Panc1 (cell line): ENCODE measurements at regions not wholly inside any gene's neighbourhood (a gene's known extent, or its start where the extent isn't known, plus 50 kb on each side); places are given as distances from the start of the nearest gene placed in this dataset.

Experiments
- ATAC-seq: fragments of 200-7000 bp; cut with Tn5 transposase; 2 replicates; pipeline ENCODE4 v1.9.1; 2020; ENCODE audit warnings: mild to moderate bottlenecking, moderate library complexity
- BruUV-seq: library from RNA; stranded (reverse); fragments of 400-500 nt; replicated peaks from 2 replicates; lab custom pipeline; 2021; lab: Mats Ljungman, UMichigan
- CTCF ChIA-PET: fragments of 300-600 bp; sonication (Branson Sonifier 250); formaldehyde crosslinking; loops from one replicate; lab custom pipeline; 2022; ENCODE audit warnings: antibody characterized with exemption; lab: Charles Lee
- POLR2A ChIA-PET: fragments of 300-600 bp; sonication (Branson Sonifier 250); formaldehyde crosslinking; loops from one replicate; lab custom pipeline; 2022; ENCODE audit warnings: antibody characterized with exemption; lab: Charles Lee
- DNase-seq: peaks from one replicate; pipeline ENCODE4 v3.0.0-alpha.2; 2010; ENCODE audit warnings: low read depth, low spot score
- H3K27ac ChIP-seq: 2 replicates; pipeline ENCODE4 v1.5.1; 2011; ENCODE audit warnings: mild to moderate bottlenecking, low read length, inconsistent platforms
- H3K27me3 ChIP-seq: fragments of 200-500 bp; sonication (Bioruptor generic); 2 replicates; pipeline ENCODE4 v1.6.0; 2014; ENCODE audit warnings: low read length, inconsistent platforms; ENCODE audit not compliant: control insufficient read depth, insufficient read depth
- H3K36me3 ChIP-seq: fragments of 200-500 bp; sonication (Bioruptor generic); 2 replicates; pipeline ENCODE4 v1.5.1; 2014; ENCODE audit warnings: inconsistent platforms, mild to moderate bottlenecking, low read length, moderate library complexity; ENCODE audit not compliant: control insufficient read depth, insufficient read depth
- H3K4me1 ChIP-seq: 2 replicates; pipeline ENCODE4 v1.5.1; 2011; ENCODE audit warnings: inconsistent platforms, mild to moderate bottlenecking, low read length, moderate library complexity; ENCODE audit not compliant: control insufficient read depth, insufficient read depth
- H3K4me3 ChIP-seq, 2 experiments: 2 replicates each; pipeline ENCODE4 v1.5.1; 2011 to 2012; ENCODE audit warnings: low read depth in 2 of 2, low read length in 2 of 2, mild to moderate bottlenecking in 2 of 2, inconsistent platforms in 1 of 2, moderate library complexity in 1 of 2
- H3K9me3 ChIP-seq: fragments of 200-500 bp; sonication (Bioruptor generic); 2 replicates; pipeline ENCODE4 v1.5.1; 2014; ENCODE audit warnings: low read depth, mild to moderate bottlenecking, inconsistent platforms, low read length, moderate library complexity; ENCODE audit not compliant: control insufficient read depth, insufficient read depth
- TCF7L2 ChIP-seq: IDR thresholded peaks from 2 replicates; pipeline ENCODE4 v1.6.1; 2011; ENCODE audit warnings: mild to moderate bottlenecking, low read depth, low read length, inconsistent platforms
- in situ Hi-C: cut with HindIII; loops from 2 replicates; pipeline ENCODE4 v1.10.0; 2016; ENCODE audit warnings: low sequenced_read_pairs, low pct_unique_long_range_greater_than_20kb
- intact Hi-C: fragments of 100-400 bp; cut with micrococcal nuclease; formaldehyde crosslinking; loops from one replicate; pipeline ENCODE4 v1.10.0; 2022; ENCODE audit not compliant: unreplicated experiment
- TF ChIP-seq, protein P1 (sequence below), 2 experiments: IDR thresholded peaks; 2 replicates each; pipeline ENCODE4 v1.6.1; 2011 to 2012; ENCODE audit warnings: low read depth in 2 of 2, control low read depth in 1 of 2, low read length in 1 of 2, mild to moderate bottlenecking in 1 of 2, moderate library complexity in 1 of 2; ENCODE audit not compliant: insufficient read depth in 1 of 2
- TF ChIP-seq, protein P2 (sequence below): fragments of 450-650 bp; IDR thresholded peaks from 2 replicates; pipeline ENCODE4 v1.5.1; 2017; ENCODE audit warnings: mild to moderate bottlenecking

GRCh38 chr2:173571021-173571821 is 216.5 kb downstream of the CDCA7 start:
- H3K4me3 ChIP-seq: peak overlapping the region in 1 of 2 experiments; percentile 36; a peak in 2 of 4 replicates
- H3K9me3 ChIP-seq: peaks cover 4% of the 10 kb centered on the region; the same call in 1 of the 2 replicates
- H3K4me1 ChIP-seq: peaks cover 13% of the 10 kb centered on the region
- ChIA-PET POLR2A (no interaction called here), CTCF (no interaction called here)
- no TSS peak for BruUV-seq
- TF ChIP-seq, protein P1, sequence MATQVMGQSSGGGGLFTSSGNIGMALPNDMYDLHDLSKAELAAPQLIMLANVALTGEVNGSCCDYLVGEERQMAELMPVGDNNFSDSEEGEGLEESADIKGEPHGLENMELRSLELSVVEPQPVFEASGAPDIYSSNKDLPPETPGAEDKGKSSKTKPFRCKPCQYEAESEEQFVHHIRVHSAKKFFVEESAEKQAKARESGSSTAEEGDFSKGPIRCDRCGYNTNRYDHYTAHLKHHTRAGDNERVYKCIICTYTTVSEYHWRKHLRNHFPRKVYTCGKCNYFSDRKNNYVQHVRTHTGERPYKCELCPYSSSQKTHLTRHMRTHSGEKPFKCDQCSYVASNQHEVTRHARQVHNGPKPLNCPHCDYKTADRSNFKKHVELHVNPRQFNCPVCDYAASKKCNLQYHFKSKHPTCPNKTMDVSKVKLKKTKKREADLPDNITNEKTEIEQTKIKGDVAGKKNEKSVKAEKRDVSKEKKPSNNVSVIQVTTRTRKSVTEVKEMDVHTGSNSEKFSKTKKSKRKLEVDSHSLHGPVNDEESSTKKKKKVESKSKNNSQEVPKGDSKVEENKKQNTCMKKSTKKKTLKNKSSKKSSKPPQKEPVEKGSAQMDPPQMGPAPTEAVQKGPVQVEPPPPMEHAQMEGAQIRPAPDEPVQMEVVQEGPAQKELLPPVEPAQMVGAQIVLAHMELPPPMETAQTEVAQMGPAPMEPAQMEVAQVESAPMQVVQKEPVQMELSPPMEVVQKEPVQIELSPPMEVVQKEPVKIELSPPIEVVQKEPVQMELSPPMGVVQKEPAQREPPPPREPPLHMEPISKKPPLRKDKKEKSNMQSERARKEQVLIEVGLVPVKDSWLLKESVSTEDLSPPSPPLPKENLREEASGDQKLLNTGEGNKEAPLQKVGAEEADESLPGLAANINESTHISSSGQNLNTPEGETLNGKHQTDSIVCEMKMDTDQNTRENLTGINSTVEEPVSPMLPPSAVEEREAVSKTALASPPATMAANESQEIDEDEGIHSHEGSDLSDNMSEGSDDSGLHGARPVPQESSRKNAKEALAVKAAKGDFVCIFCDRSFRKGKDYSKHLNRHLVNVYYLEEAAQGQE (IDR thresholded peaks at IDR 0.05; ENCODE audit: insufficient read depth in 1 of 2, low read depth in 2 of 2, low read length in 1 of 2): no peak
- TF ChIP-seq, protein P2, sequence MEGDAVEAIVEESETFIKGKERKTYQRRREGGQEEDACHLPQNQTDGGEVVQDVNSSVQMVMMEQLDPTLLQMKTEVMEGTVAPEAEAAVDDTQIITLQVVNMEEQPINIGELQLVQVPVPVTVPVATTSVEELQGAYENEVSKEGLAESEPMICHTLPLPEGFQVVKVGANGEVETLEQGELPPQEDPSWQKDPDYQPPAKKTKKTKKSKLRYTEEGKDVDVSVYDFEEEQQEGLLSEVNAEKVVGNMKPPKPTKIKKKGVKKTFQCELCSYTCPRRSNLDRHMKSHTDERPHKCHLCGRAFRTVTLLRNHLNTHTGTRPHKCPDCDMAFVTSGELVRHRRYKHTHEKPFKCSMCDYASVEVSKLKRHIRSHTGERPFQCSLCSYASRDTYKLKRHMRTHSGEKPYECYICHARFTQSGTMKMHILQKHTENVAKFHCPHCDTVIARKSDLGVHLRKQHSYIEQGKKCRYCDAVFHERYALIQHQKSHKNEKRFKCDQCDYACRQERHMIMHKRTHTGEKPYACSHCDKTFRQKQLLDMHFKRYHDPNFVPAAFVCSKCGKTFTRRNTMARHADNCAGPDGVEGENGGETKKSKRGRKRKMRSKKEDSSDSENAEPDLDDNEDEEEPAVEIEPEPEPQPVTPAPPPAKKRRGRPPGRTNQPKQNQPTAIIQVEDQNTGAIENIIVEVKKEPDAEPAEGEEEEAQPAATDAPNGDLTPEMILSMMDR: peak; percentile 73
- H3K27me3 ChIP-seq: no peaks in the 10 kb centered on the region
- in situ Hi-C loops: no loop called here
- peak; percentile 30 for DNase-seq
- no peaks in the 10 kb centered on the region for H3K36me3 ChIP-seq
- peak overlapping the region; percentile 74 for H3K27ac ChIP-seq
- intact Hi-C loops: loop anchor here (1.0 to 5.0 kb wide), 2 partner anchors 169 to 181 kb away; no protein-coding TSS in a partner anchor
- ATAC-seq: peak; percentile 89

GRCh38 chr2:173571887-173572680 is 217.4 kb downstream of the CDCA7 start:
- Histone ChIP-seq H3K27ac (peak overlapping the region; percentile 74; the same call in 1 of the 2 replicates), H3K27me3 (no peaks in the 10 kb centered on the region), H3K36me3 (no peaks in the 10 kb centered on the region), H3K4me3 (peak overlapping the region in 1 of 2 experiments; percentile 36; a peak in 2 of 4 replicates), H3K9me3 (peaks cover 4% of the 10 kb centered on the region; the same call in 1 of the 2 replicates), H3K4me1 (peaks cover 13% of the 10 kb centered on the region)
- in situ Hi-C loops (no loop called here), intact Hi-C loops (loop anchor here (1.0 to 5.0 kb wide), 2 partner anchors 170 to 180 kb away; no protein-coding TSS in a partner anchor)
- ATAC-seq: no peak
- TF ChIP-seq, protein P1 (IDR thresholded peaks at IDR 0.05; ENCODE audit: insufficient read depth in 1 of 2, low read depth in 2 of 2, low read length in 1 of 2): no peak
- TF ChIP-seq TCF7L2: no peak
- TF ChIP-seq, protein P2: no peak
- ChIA-PET CTCF (no interaction called here), POLR2A (no interaction called here)
- no peak for DNase-seq
- BruUV-seq: no TSS peak
